ENCODE measurements at regions not wholly inside any gene's neighbourhood (a gene's known extent, or its start where the extent isn't known, plus 50 kb on each side); places are given as distances from the start of the nearest gene placed in this dataset.
"Not testable (repeated sequence)": the region's sequence is repeated elsewhere in the genome, so short reads cannot be mapped to it uniquely, and the experiment has no call there.

DNA sequence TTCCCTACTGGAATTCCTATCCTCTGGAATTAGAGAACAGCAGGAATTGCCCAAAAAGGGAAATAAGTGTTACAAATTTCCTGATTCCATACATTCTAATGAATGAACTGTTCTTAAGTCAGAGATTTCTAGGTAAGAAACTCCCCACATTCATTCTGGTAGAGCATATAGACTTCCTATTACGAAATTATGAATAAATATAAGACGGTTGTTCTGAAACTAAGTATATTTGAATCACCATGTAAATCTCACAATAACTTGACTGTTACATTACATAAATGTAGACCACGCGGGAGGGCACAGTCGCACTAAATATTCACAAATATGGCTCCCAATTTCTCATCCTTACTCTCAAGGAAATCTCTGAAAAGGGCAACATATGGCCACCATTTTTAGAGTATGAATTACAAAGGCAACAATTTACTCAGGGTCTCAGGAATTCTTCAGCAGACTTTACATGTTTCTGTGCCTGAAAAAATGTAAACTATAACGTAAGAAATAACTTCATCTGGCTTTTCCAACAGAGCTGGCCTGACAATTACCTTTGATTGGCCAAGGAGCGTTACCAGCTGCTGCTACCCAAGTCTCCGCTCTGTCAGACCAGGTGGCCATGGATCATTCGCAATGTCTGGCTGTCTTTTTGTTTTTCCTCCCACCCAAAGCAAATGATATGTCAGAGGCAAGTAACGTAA lies 115.8 kb downstream of the MPP7 start:
- FAIRE-seq: no peak

- FAIRE-seq: no peak
Observed at GRCh38 chr10:28186461-28186860, 116.4 kb downstream of the MPP7 start.

DNA sequence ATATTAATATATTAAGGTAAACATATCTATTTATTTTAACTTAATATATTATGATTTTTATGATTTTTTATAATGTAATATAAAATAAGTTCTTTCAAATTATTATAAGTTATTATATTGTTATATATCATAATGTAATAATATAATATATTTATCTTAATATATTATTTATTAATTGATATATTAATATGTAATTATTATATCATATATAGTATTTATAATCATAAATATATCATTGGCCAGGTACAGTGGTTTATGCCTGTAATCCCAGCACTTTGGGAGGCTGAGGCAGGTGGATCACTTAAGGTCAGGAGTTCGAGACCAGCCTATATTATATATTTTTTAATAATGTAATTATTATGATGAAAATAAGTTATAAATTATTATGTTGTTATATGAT lies 118.1 kb downstream of the MPP7 start:
- peak; percentile 99 for FAIRE-seq

DNA sequence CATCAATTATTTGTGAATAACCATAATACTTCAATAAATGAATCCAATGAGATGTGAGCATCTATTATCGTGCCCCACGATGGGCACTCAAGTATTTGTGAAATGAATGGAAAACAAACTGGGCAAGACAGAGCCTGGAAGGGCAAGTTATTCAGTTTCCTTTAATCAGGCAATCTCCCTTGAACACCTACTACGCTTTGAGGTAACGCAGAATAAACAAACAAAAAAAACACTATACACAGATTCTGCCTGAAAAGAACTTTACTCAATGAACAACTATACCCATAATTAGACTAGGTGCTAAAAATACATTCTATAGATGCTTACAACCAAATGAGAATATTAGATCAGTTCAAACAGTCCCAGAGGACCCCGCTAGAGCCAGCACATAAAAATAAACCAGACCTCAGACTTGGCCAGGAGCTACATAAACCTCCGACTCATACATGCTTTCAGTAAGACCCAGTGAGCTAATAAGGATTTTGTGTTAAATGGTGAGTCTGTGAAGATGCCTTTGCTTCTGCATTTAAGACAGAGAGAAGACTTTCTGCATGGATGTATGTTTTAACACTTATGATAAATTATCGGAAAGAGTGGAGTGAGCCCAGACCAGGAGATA lies 121.3 kb downstream of the MPP7 start:
- no peak for FAIRE-seq

DNA sequence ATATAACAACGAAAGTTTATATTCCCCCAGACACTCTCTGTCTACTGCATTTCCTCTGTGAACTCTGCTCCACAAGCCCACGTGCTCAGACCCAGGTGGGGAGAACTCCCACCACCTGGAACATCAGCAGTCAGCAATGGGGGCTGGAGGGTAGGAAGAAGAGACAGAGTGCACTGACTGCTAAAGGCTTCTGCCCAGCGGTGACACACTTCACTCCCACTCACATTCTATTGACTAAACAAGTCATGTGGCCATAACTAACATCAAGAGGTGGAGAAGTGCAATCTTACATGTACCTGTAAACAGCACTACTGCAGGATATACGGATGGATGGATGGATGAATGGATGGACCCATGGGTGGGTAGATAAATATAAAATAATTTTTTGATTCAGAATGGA lies 122.2 kb downstream of the MPP7 start:
- no peak for FAIRE-seq

DNA sequence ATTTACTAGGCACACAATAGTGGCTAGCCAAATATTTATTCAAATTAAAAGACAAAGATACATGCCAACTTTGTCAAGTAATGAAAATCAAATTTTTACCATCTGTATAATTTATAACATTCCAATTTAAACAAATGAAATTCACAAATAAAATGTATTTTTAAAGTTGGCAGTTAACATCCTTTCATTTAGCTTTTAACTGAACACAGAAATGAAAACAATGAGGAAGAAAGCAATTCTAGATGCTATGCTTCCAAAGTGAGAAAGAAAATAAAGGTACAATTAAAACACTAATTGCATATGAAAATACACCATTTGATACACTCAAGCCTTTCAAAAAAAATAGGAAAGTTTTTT lies 123.1 kb downstream of the MPP7 start:
- no peak for FAIRE-seq

- FAIRE-seq: peak; percentile 97
Observed at GRCh38 chr10:28179006-28179742, 123.7 kb downstream of the MPP7 start.

DNA sequence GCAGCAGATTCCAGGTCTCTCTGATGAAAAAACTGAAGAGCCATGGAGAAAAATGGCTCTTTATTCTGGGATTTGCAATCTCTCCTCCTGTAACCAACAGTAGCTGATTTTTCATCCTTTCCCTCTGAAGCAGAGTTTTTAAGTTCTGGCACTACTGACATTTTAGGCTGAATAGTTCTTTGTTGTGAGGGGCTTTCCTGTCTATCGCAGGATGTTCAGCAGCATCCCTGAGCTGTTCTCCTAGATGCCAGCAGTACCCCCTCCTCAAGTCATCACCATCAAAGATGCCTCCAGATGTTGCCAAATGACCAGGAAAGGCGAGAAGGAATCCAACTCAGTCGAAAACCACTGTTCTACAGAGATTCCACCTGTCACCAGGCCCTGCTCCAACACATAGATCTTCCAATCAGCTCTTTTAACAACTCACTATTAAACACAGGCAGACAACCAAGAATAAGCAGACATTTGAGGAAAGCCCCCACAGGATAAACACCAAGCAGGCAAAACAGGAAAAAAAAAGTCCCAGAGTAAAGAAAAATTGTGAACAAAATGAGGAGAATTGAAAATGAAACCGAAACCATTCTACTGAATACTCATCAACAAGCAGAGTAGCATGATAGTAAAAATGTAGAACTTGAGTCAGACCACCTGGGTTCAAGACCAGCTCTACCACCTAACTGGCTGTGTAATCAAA lies 124.8 kb downstream of the MPP7 start:
- FAIRE-seq: no peak

- not testable (repeated sequence) for FAIRE-seq
Observed at GRCh38 chr10:28176498-28176897, 126.4 kb downstream of the MPP7 start.

GRCh38 chr10:28172223-28172610 lies 130.6 kb downstream of the MPP7 start:
- no peak for FAIRE-seq

DNA sequence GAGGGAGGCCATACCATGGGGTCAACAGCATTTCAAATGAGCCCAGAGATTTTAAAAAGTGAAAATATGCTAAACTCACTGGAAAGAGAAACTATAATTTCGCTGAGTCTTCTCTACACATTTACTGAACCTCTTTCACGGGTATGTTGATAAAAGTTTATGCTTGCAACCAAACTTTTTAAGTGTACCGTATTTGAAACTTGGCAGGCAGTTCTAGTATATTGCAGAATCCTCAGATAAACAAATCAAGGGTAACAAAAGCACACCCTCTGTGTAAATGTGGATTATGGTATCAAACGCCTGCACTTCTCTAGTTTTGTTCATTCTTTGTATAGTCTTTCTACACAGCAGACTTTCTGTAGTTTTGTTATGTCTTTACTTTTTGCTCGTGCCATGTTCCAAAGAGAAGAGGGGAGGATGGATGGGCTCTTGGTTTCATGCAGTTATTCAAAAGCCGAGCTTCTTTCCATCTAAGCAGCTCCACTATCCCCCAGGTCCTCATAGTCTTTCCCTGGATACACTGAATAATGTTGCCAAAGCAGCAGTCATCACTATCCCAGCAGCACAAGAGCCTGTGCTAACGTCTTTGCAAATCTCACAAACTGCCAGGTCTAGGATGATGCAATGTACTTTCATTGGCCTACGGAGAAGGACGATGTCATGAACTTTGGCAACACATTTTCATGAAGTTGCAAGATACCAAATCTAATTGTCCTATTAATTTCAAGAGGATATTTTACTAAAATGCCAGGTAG lies 131.2 kb downstream of the MPP7 start:
- FAIRE-seq: no peak

- no peak for FAIRE-seq
Observed at GRCh38 chr10:28169525-28169924, 133.3 kb downstream of the MPP7 start.

DNA sequence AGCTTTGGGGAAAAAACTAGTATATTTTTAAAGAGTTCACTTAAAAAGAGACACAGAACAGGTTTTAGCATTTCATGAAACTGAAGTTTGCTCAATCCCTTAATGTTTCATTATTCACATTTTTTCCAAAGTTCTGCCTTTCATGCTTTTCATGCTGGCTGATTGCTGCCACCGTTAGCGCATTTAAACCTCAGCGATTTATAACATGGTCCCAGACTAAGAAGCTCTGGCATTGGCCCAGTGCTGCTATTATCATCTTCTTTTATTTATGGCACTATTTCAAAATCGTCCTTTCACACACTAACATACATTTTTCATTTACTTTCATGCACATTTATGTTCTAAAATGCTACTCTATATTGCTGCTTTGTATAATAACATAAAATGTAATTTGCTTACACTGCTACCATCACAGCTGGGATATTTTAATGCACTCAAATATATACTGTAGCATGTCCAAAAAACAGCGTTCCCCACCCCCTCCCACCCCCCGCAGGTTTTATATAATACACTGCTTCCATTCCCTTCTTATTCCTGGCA lies 141.9 kb downstream of the MPP7 start:
- FAIRE-seq: no peak

DNA sequence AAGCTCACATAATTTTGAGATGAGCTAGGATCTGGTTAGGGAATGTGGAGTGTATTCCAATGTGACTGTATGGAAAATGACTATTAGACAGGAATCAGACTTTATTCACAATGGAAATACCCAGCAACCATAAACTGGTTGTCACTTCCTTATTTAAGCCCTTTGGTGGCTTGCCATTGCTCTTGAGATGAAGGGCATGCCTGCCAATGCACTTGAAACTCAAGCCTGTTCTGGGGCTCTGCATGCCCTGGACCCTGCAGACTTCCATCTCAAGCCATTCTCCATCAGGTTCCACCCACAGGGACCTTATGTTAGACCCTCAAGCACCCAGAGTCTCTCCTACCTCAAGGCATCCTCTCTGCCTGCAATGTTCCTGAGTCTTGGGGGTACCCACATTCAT lies 145.5 kb downstream of the MPP7 start:
- FAIRE-seq: no peak

DNA sequence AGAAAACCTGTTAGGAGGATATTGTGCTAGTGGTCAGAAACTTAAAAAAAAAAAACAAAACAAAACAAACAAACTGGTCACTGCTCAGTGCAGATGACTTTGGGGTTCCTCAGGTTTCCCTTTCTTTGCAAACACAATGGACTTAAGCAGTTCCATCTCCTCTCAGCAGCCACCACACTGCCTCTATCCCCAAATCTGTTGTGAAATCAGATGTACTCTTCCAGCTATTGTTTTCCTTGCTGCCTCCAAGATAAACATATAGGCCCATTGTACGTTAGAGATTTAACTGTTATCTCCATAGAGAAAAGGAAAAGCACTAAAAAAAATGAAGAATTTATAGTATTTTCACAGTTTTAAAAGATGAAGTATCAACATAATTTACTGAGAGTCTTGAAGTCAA lies 147.1 kb downstream of the MPP7 start:
- FAIRE-seq: no peak

GRCh38 chr10:28151636-28152035 lies 151.2 kb downstream of the MPP7 start:
- no peak for FAIRE-seq

- no peak for FAIRE-seq
Observed at GRCh38 chr10:28149746-28150145, 150.9 kb upstream of the ODAD2 start.

- no peak for FAIRE-seq
Observed at GRCh38 chr10:28147706-28148105, 148.8 kb upstream of the ODAD2 start.

DNA sequence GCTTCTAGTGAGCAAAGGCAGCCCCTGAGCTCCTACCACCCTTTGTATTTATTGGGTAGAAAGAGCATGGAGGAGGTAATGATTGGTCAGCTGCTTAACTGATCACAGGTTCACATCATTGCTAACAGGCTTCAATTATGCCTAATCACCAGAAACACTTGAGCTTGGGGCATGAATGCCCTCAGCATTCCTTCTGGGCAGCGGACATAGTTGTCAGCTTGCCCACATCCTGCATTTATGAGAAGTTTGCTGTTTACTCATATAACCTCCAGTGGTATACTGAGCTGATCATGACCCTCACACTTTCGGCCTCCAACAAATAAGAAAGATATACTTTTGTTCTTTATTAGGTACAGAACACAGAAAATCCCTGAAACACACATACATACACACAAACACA lies 140.3 kb upstream of the ODAD2 start:
- FAIRE-seq: no peak

GRCh38 chr10:28137907-28138880 lies 139.3 kb upstream of the ODAD2 start:
- FAIRE-seq: no peak

GRCh38 chr10:28135258-28135657 lies 136.4 kb upstream of the ODAD2 start:
- no peak for FAIRE-seq
